Common myeloid progenitor, CD34-positive (primary cell): ENCODE measurements at regions not wholly inside any gene's neighbourhood (a gene's known extent, or its start where the extent isn't known, plus 50 kb on each side); places are given as distances from the start of the nearest gene placed in this dataset.

Experiments
- CTCF ChIA-PET: fragments of 350-600 bp; sonication (Branson Sonifier 250); formaldehyde crosslinking; loops from one replicate; lab custom pipeline; 2021; ENCODE audit warnings: antibody characterized with exemption; lab: Charles Lee
- POLR2A ChIA-PET: fragments of 350-600 bp; sonication (Branson Sonifier 250); formaldehyde crosslinking; loops from one replicate; lab custom pipeline; 2021; ENCODE audit warnings: antibody characterized with exemption; lab: Charles Lee
- DNase-seq, 3 donors: peaks; one replicate each; pipeline versions ENCODE4 v3.0.0 to v3.0.0-alpha.2; 2013
- H3K27ac ChIP-seq, 2 experiments: 1 replicate in 1 of 2; 2 replicates in 1 of 2; pipeline ENCODE4 v1.7.0; 2013; ENCODE audit warnings: inconsistent platforms in 2 of 2, low read length in 2 of 2, mild to moderate bottlenecking in 2 of 2, low read depth in 1 of 2, moderate library complexity in 1 of 2; ENCODE audit not compliant: severe bottlenecking in 2 of 2, insufficient read depth in 1 of 2, poor library complexity in 1 of 2
- H3K27me3 ChIP-seq, 5 experiments: replicated peaks in 2 of 5; 1 replicate in 3 of 5; 2 replicates in 2 of 5; pipeline versions ENCODE4 v1.6.1 to v1.7.0; 2013; ENCODE audit warnings: low read length in 4 of 5, mild to moderate bottlenecking in 2 of 5, moderate library complexity in 2 of 5, inconsistent platforms in 1 of 5; ENCODE audit not compliant: insufficient read depth in 5 of 5, control insufficient read depth in 4 of 5
- H3K36me3 ChIP-seq, 4 experiments: 1 replicate in 2 of 4; 2 replicates in 2 of 4; pipeline versions ENCODE4 v1.6.1 to v1.7.0; 2013; ENCODE audit warnings: low read length in 3 of 4, control low read depth in 1 of 4, mild to moderate bottlenecking in 1 of 4; ENCODE audit not compliant: control insufficient read depth in 4 of 4, insufficient read depth in 4 of 4
- H3K4me1 ChIP-seq, 4 experiments: 1 replicate in 3 of 4; 2 replicates in 1 of 4; pipeline versions ENCODE4 v1.6.1 to v1.7.1; 2013; ENCODE audit warnings: low read length in 3 of 4, mild to moderate bottlenecking in 3 of 4, control low read depth in 1 of 4, inconsistent platforms in 1 of 4, moderate library complexity in 1 of 4; ENCODE audit not compliant: control insufficient read depth in 4 of 4, insufficient read depth in 4 of 4; ENCODE audit errors: control extremely low read depth in 1 of 4
- H3K4me3 ChIP-seq, 7 experiments: 1 replicate in 4 of 7; 2 replicates in 3 of 7; pipeline versions ENCODE4 v1.5.1 to v1.7.0; 2013; ENCODE audit warnings: mild to moderate bottlenecking in 7 of 7, low read length in 6 of 7, moderate library complexity in 6 of 7, inconsistent platforms in 2 of 7, low read depth in 2 of 7, control low read depth in 1 of 7; ENCODE audit not compliant: insufficient read depth in 4 of 7, control insufficient read depth in 1 of 7; ENCODE audit errors: extremely low read depth in 1 of 7
- H3K9me3 ChIP-seq, 5 experiments: 1 replicate in 4 of 5; 2 replicates in 1 of 5; pipeline versions ENCODE4 v1.6.1 to v1.7.1; 2013; ENCODE audit warnings: low read length in 4 of 5, mild to moderate bottlenecking in 2 of 5, inconsistent platforms in 1 of 5, low read depth in 1 of 5, moderate library complexity in 1 of 5; ENCODE audit not compliant: control insufficient read depth in 4 of 5, insufficient read depth in 2 of 5; ENCODE audit errors: control extremely low read depth in 1 of 5
- WGBS: methylation state at CpG from one replicate; pipeline ENCODE4 v1.1.5; 2013; ENCODE audit not compliant: insufficient coverage; 5-methylcytosine and 5-hydroxymethylcytosine counted together

DNA sequence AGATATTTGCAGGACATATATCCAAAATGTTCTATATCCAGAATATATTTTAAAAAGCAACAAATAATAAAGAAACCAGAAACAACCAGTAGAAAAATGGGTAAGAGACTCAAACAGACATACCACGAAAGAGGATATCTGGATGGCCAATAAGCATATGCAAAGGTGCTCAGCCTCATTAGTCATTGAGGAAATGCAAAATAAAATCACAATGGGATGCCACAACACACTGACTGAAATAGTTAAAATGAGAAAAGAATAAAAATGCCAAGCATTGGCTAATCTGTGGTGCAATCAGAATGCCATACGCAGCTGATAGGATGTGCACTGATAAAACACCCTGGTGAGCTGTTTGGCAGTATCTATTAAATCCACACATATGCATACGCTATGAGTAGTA is 265.8 kb upstream of the ANKH start:
- Histone ChIP-seq H3K27ac (no peak overlapping the region), H3K4me1 (no peaks in the 10 kb centered on the region), H3K9me3 (no peaks in the 10 kb centered on the region), H3K36me3 (no peaks in the 10 kb centered on the region), H3K27me3 (no peaks in the 10 kb centered on the region), H3K4me3 (no peak overlapping the region)
- 100% methylated on average over 1 of the region's 3 CpGs for WGBS
- ChIA-PET CTCF (interaction anchor here (1.1 kb wide), 1 partner anchor 13 kb away, joined by 3 read pairs; no protein-coding TSS in a partner anchor), POLR2A (no interaction called here)
- DNase-seq: no peak

GRCh38 chr5:15135661-15136060 is 264.1 kb upstream of the ANKH start:
- H3K4me1 ChIP-seq: no peaks in the 10 kb centered on the region
- H3K9me3 ChIP-seq: peaks cover 0 to 8% (median 0%) of the 10 kb centered on the region in 5 experiments
- no peak for DNase-seq
- ChIA-PET POLR2A (no interaction called here), CTCF (no interaction called here)
- H3K27ac ChIP-seq: no peak overlapping the region
- WGBS: 100% methylated on average over 1 of the region's 2 CpGs
- H3K27me3 ChIP-seq: no peaks in the 10 kb centered on the region
- H3K4me3 ChIP-seq: no peak overlapping the region
- no peaks in the 10 kb centered on the region for H3K36me3 ChIP-seq

DNA sequence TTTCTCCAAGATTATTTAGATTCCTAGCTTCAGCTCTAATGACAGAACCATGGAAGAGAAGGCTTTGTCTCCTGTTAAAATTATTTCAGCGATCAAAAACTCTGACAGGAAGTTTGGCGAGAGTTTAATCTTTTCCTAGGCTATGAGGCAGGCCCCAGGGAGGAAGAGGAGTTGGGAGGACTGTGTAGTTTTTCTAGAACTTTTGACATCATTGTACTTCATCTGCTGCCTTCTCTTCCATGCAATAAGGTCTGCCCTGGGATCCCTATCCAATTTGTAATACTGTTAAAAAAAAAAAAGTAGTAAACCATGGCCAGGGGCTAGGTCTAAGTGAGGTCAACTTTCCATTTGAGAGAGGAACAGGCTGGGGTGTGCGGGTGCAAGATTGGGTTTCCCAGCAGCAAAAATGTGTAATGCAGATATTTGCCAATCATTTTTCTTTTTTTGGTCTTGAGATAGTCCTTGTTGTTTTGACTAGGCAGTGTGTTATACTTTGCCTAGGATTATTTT is 261.9 kb upstream of the ANKH start:
- no peak for DNase-seq
- Histone ChIP-seq H3K36me3 (no peaks in the 10 kb centered on the region), H3K27ac (no peak overlapping the region), H3K27me3 (no peaks in the 10 kb centered on the region), H3K4me1 (no peaks in the 10 kb centered on the region), H3K9me3 (peaks cover 0 to 8% (median 0%) of the 10 kb centered on the region in 5 experiments), H3K4me3 (no peak overlapping the region)
- CTCF ChIA-PET: no interaction called here
- POLR2A ChIA-PET: no interaction called here
- WGBS: 57% methylated on average over 1 of the region's 3 CpGs

DNA sequence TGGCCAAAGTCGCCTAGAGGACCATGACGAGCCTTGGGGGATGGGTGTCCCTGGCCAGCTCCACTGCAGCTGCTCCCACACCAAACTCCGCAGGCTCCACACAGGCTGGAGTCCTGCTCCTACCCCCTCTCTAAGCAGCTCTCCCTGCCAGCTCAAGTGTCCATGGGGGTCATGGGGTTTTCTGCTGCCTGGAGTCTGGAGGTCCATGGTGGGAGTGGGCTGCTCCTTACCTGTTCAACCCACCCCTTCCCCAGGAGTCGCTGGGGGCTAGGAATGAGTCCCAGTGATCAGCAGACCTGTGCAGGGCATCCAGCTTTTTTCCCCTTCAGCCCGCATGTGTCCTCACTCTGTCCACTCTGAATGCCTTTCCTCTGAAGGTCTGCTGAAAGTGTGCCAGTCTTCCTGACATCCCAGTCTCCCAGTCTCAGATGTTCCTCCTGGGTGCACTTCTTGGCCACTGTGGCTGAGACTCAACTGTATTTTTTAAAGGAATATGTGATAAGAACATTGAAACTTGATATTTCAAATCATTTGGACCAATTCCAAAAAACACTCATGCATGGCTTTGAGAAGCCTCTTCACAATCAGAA is 261.3 kb upstream of the ANKH start:
- peaks cover 0 to 8% (median 0%) of the 10 kb centered on the region in 5 experiments for H3K9me3 ChIP-seq
- no peaks in the 10 kb centered on the region for H3K36me3 ChIP-seq
- 89% methylated on average over 3 of the region's 5 CpGs for WGBS
- H3K27ac ChIP-seq: no peak overlapping the region
- ChIA-PET POLR2A (no interaction called here), CTCF (no interaction called here)
- no peaks in the 10 kb centered on the region for H3K4me1 ChIP-seq
- no peak overlapping the region for H3K4me3 ChIP-seq
- DNase-seq: no peak
- no peaks in the 10 kb centered on the region for H3K27me3 ChIP-seq

GRCh38 chr5:15131909-15132308 is 260.3 kb upstream of the ANKH start:
- no peaks in the 10 kb centered on the region for H3K36me3 ChIP-seq
- H3K9me3 ChIP-seq: peaks cover 0 to 8% (median 0%) of the 10 kb centered on the region in 5 experiments
- ChIA-PET POLR2A (no interaction called here), CTCF (no interaction called here)
- DNase-seq: no peak
- no peaks in the 10 kb centered on the region for H3K27me3 ChIP-seq
- no peak overlapping the region for H3K4me3 ChIP-seq
- no peaks in the 10 kb centered on the region for H3K4me1 ChIP-seq
- WGBS: 100% methylated on average over 1 of the region's 5 CpGs
- H3K27ac ChIP-seq: no peak overlapping the region

GRCh38 chr5:15124871-15125568 is 253.4 kb upstream of the ANKH start:
- ChIA-PET CTCF (no interaction called here), POLR2A (no interaction called here)
- Histone ChIP-seq H3K4me1 (no peaks in the 10 kb centered on the region), H3K4me3 (no peak overlapping the region), H3K9me3 (peaks cover 0 to 5% (median 0%) of the 10 kb centered on the region in 5 experiments), H3K36me3 (no peaks in the 10 kb centered on the region), H3K27ac (no peak overlapping the region), H3K27me3 (peaks cover 0 to 3% (median 0%) of the 10 kb centered on the region in 5 experiments)
- DNase-seq: no peak
- 71% methylated on average over 1 of the region's 2 CpGs for WGBS

- ChIA-PET CTCF (no interaction called here), POLR2A (no interaction called here)
- WGBS: no CpG with 5 or more reads among the region's 3 CpGs
- no peak for DNase-seq
- H3K4me3 ChIP-seq: no peak overlapping the region
- no peaks in the 10 kb centered on the region for H3K36me3 ChIP-seq
- peaks cover 0 to 5% (median 0%) of the 10 kb centered on the region in 5 experiments for H3K9me3 ChIP-seq
- peaks cover 0 to 3% (median 0%) of the 10 kb centered on the region in 5 experiments for H3K27me3 ChIP-seq
- no peak overlapping the region for H3K27ac ChIP-seq
- H3K4me1 ChIP-seq: no peaks in the 10 kb centered on the region
These were observed 252.9 kb upstream of the ANKH start for GRCh38 chr5:15124461-15124860.
